Neural cell (in vitro differentiated cells): ENCODE measurements at regions not wholly inside any gene's neighbourhood (a gene's known extent, or its start where the extent isn't known, plus 50 kb on each side); places are given as distances from the start of the nearest gene placed in this dataset.

Source experiments
- EZH2 ChIP-seq: fragments of 200-600, 300-800 bp; shearing (Covaris generic), sonication (generic); IDR thresholded peaks from 2 replicates; pipeline ENCODE4 v1.6.1; 2014; ENCODE audit warnings: antibody characterized with exemption, low read length, borderline replicate concordance, mild to moderate bottlenecking; ENCODE audit not compliant: insufficient read depth, poor library complexity, severe bottlenecking
- TF ChIP-seq, protein P1 (sequence below): fragments of 450-650 bp; IDR thresholded peaks from 2 replicates; pipeline ENCODE4 v1.5.1; 2014; ENCODE audit warnings: antibody characterized with exemption, mild to moderate bottlenecking, moderate library complexity; ENCODE audit not compliant: poor library complexity, severe bottlenecking

DNA sequence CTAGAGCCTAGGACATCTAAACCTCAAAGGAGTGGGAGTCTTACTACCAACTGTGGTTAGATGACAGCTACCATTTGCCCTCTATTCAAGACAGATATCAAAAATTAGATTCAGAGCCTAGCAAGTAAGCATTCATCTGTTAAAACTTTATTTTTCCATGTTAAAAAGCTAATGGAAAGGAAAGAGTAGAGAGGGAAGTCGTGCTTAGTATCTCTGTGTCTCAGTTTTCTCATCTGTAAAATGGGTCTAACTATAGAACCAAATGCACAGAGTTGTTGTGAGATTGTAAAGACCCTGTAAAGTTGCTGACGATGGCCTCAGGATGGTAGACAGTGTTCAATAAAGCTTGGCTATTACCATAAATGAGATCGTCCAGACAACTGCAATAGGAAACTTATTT, 428.5 kb upstream of the RUNX1 start:
- TF ChIP-seq EZH2: no peak
- TF ChIP-seq, protein P1, sequence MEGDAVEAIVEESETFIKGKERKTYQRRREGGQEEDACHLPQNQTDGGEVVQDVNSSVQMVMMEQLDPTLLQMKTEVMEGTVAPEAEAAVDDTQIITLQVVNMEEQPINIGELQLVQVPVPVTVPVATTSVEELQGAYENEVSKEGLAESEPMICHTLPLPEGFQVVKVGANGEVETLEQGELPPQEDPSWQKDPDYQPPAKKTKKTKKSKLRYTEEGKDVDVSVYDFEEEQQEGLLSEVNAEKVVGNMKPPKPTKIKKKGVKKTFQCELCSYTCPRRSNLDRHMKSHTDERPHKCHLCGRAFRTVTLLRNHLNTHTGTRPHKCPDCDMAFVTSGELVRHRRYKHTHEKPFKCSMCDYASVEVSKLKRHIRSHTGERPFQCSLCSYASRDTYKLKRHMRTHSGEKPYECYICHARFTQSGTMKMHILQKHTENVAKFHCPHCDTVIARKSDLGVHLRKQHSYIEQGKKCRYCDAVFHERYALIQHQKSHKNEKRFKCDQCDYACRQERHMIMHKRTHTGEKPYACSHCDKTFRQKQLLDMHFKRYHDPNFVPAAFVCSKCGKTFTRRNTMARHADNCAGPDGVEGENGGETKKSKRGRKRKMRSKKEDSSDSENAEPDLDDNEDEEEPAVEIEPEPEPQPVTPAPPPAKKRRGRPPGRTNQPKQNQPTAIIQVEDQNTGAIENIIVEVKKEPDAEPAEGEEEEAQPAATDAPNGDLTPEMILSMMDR: no peak
